Esophagus squamous epithelium (tissue), 5 donors: ENCODE measurements at regions not wholly inside any gene's neighbourhood (a gene's known extent, or its start where the extent isn't known, plus 50 kb on each side); places are given as distances from the start of the nearest gene placed in this dataset.

Experiments used
- DNase-seq: peaks from one replicate; lab custom pipeline; 2025; lab: John Stamatoyannopoulos, UW
- H3K27ac ChIP-seq, 4 donors: fragments of 200-600 bp; sonication (generic); one replicate each; pipeline ENCODE4 v1.5.1; 2016 to 2019; ENCODE audit warnings: mild to moderate bottlenecking in 1 of 4
- H3K27me3 ChIP-seq, 4 donors: fragments of 200-600 bp; sonication (generic); 1 replicate in 3 of 4; 2 replicates in 1 of 4; pipeline versions ENCODE4 v1.5.1 to v1.6.0; 2017 to 2021; ENCODE audit warnings: antibody characterized with exemption in 1 of 4
- H3K36me3 ChIP-seq, 3 donors: fragments of 200-600 bp; sonication (generic); one replicate each; pipeline ENCODE4 v1.5.1; 2016 to 2019
- H3K4me1 ChIP-seq, 3 donors: fragments of 200-600 bp; sonication (generic); one replicate each; pipeline ENCODE4 v1.5.1; 2017 to 2019
- H3K4me3 ChIP-seq, 4 donors: fragments of 200-600 bp; sonication (generic); 1 replicate in 3 of 4; 2 replicates in 1 of 4; pipeline ENCODE4 v1.5.1; 2016 to 2019; ENCODE audit warnings: mild to moderate bottlenecking in 2 of 4, moderate library complexity in 1 of 4
- H3K9me3 ChIP-seq, 3 donors: fragments of 200-600 bp; sonication (generic); one replicate each; pipeline ENCODE4 v1.5.1; 2016 to 2019
- POLR2A ChIP-seq, 4 donors: fragments of 450-650 bp; IDR thresholded peaks; one replicate each; pipeline ENCODE4 v1.6.1; 2017; ENCODE audit warnings: antibody characterized with exemption in 4 of 4, mild to moderate bottlenecking in 4 of 4, moderate library complexity in 3 of 4
- WGBS, 2 donors: methylation state at CpG; one replicate each; pipeline ENCODE4 v1.1.5; 2018; 5-methylcytosine and 5-hydroxymethylcytosine counted together
- intact Hi-C: fragments of 100-400 bp; cut with DNase I; formaldehyde crosslinking; loops from one replicate; pipeline ENCODE4 v1.15.0; 2022
- TF ChIP-seq, protein P1 (sequence below), 6 experiments: fragments of 450-650 bp in 4 of 6; fragments of 200-600 bp in 2 of 6; sonication (generic) in 2 of 6; IDR thresholded peaks; one replicate each; pipeline ENCODE4 v1.5.1; 2016 to 2019; ENCODE audit warnings: antibody characterized with exemption in 6 of 6, mild to moderate bottlenecking in 4 of 6, moderate library complexity in 4 of 6
- donor health status: DM: yes; HTN: yes; CAD: no.

DNA sequence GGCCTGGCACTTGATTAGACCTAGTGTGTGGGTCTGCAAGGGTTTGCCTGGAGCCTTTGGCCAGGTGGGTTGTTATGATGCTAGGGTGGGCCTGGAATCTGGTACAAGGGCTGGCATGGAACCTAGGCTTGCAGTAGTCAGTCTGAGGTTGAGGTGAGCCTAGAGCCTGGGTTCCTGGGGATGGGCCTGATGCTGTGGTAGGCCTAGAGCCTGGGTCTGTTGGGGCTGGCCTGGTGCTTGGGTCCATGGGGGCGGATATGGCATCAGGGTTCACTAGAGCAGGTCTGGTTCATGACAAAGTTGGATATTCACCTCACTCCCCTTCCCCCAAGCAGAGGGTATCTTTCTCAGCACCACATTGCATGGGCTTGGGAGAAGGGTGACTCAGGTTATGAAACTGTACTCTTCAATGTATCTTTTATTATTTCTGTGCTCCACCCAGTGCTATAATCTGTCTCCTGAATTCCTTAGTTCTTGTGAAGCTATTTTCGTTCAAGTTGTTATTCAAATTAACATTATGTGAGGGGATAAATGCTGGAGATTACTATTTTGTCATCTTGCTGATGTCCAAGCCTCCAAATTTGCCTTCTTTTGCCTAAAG is 274.4 kb downstream of the NFKBIZ start:
- TF ChIP-seq, protein P1, sequence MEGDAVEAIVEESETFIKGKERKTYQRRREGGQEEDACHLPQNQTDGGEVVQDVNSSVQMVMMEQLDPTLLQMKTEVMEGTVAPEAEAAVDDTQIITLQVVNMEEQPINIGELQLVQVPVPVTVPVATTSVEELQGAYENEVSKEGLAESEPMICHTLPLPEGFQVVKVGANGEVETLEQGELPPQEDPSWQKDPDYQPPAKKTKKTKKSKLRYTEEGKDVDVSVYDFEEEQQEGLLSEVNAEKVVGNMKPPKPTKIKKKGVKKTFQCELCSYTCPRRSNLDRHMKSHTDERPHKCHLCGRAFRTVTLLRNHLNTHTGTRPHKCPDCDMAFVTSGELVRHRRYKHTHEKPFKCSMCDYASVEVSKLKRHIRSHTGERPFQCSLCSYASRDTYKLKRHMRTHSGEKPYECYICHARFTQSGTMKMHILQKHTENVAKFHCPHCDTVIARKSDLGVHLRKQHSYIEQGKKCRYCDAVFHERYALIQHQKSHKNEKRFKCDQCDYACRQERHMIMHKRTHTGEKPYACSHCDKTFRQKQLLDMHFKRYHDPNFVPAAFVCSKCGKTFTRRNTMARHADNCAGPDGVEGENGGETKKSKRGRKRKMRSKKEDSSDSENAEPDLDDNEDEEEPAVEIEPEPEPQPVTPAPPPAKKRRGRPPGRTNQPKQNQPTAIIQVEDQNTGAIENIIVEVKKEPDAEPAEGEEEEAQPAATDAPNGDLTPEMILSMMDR (IDR thresholded peaks at IDR 0.05), result no peak
- no peak for TF ChIP-seq POLR2A (IDR thresholded peaks at IDR 0.05)
- peaks cover 0 to 32% (median 11%) of the 10 kb centered on the region in 3 donors for H3K4me1 ChIP-seq
- WGBS, 2 donors, result 78 to 100% methylated on average over 1 to 2 of the region's 2 CpGs
- no peak overlapping the region for H3K4me3 ChIP-seq
- peaks cover 0 to 10% (median 0%) of the 10 kb centered on the region in 3 donors for H3K9me3 ChIP-seq
- H3K27ac ChIP-seq, result peak overlapping the region; percentile 72 to 87 (median 81)
- no peak for DNase-seq
- intact Hi-C loops, result no loop called here
- no peaks in the 10 kb centered on the region for H3K27me3 ChIP-seq
- H3K36me3 ChIP-seq, result no peaks in the 10 kb centered on the region

GRCh38 chr3:102124282-102124681 is 275.0 kb downstream of the NFKBIZ start:
- no peak for DNase-seq
- intact Hi-C loops, result no loop called here
- 22 to 35% methylated on average over 2 of the region's 2 CpGs for WGBS, 2 donors
- TF ChIP-seq, protein P1 (IDR thresholded peaks at IDR 0.05), result no peak
- TF ChIP-seq POLR2A (IDR thresholded peaks at IDR 0.05), result no peak
- Histone ChIP-seq H3K27ac (peak overlapping the region; percentile 40 to 87 (median 81)), H3K27me3 (no peaks in the 10 kb centered on the region), H3K4me1 (peaks cover 0 to 32% (median 11%) of the 10 kb centered on the region in 3 donors), H3K4me3 (no peak overlapping the region), H3K9me3 (peaks cover 0 to 10% (median 0%) of the 10 kb centered on the region in 3 donors), H3K36me3 (no peaks in the 10 kb centered on the region)

- H3K4me3 ChIP-seq, result no peak overlapping the region
- peaks cover 0 to 35% (median 13%) of the 10 kb centered on the region in 3 donors for H3K4me1 ChIP-seq
- H3K9me3 ChIP-seq, result peaks cover 0 to 10% (median 0%) of the 10 kb centered on the region in 3 donors
- peak overlapping the region; percentile 40 to 87 (median 81) for H3K27ac ChIP-seq
- TF ChIP-seq POLR2A (IDR thresholded peaks at IDR 0.05), result no peak
- TF ChIP-seq, protein P1 (IDR thresholded peaks at IDR 0.05), result no peak
- H3K27me3 ChIP-seq, result no peaks in the 10 kb centered on the region
- no peaks in the 10 kb centered on the region for H3K36me3 ChIP-seq
- no peak for DNase-seq
- intact Hi-C loops, result no loop called here
- 43 to 45% methylated on average over 2 of the region's 2 CpGs for WGBS, 2 donors
Measured at GRCh38 chr3:102124704-102125103, 275.4 kb downstream of the NFKBIZ start.

GRCh38 chr3:102125197-102125993 is 276.1 kb downstream of the NFKBIZ start:
- 76 to 85% methylated on average over 5 of the region's 5 CpGs for WGBS, 2 donors
- H3K9me3 ChIP-seq, result peaks cover 0 to 10% (median 0%) of the 10 kb centered on the region in 3 donors
- intact Hi-C loops, result no loop called here
- H3K27ac ChIP-seq, result peak overlapping the region; percentile 40 to 87 (median 81)
- TF ChIP-seq, protein P1 (IDR thresholded peaks at IDR 0.05), result no peak
- no peak for TF ChIP-seq POLR2A (IDR thresholded peaks at IDR 0.05)
- H3K4me1 ChIP-seq, result peaks cover 0 to 42% (median 20%) of the 10 kb centered on the region in 3 donors
- H3K36me3 ChIP-seq, result no peaks in the 10 kb centered on the region
- DNase-seq, result no peak
- H3K27me3 ChIP-seq, result no peaks in the 10 kb centered on the region
- no peak overlapping the region for H3K4me3 ChIP-seq

- intact Hi-C loops, result no loop called here
- Histone ChIP-seq H3K27ac (no peak overlapping the region), H3K4me1 (peaks cover 0 to 48% (median 26%) of the 10 kb centered on the region in 3 donors)
Measured at GRCh38 chr3:102125994-102126368, 276.7 kb downstream of the NFKBIZ start.

More at GRCh38 chr3:102125994-102126368, 276.7 kb downstream of the NFKBIZ start:
- WGBS, 2 donors, result 92% methylated on average over 1 of the region's 1 CpG
- DNase-seq, result no peak
- H3K4me3 ChIP-seq, result no peak overlapping the region
- H3K9me3 ChIP-seq, result peaks cover 0 to 10% (median 0%) of the 10 kb centered on the region in 3 donors
- TF ChIP-seq, protein P1 (IDR thresholded peaks at IDR 0.05), result no peak
- no peak for TF ChIP-seq POLR2A (IDR thresholded peaks at IDR 0.05)
- no peaks in the 10 kb centered on the region for H3K36me3 ChIP-seq
- no peaks in the 10 kb centered on the region for H3K27me3 ChIP-seq
